SK-N-SH (cell line): ENCODE measurements at regions not wholly inside any gene's neighbourhood (a gene's known extent, or its start where the extent isn't known, plus 50 kb on each side); places are given as distances from the start of the nearest gene placed in this dataset.

Experiments used
- CTCF ChIA-PET: fragments of 300-600, 350-600 bp; formaldehyde crosslinking; extraction: SDS; loops from one replicate; lab custom pipeline; 2021; lab: Yijun Ruan, JAX
- POLR2A ChIA-PET: fragments of 350-600 bp; sonication (Branson Sonifier 250); formaldehyde crosslinking; extraction: SDS; loops from one replicate; lab custom pipeline; 2020; ENCODE audit warnings: antibody characterized with exemption, inconsistent platforms; lab: Yijun Ruan, JAX
- DNase-seq: peaks from one replicate; pipeline ENCODE4 v3.0.0; 2012
- H2AFZ ChIP-seq: fragments of 200-600 bp; sonication (generic); 2 replicates; pipeline ENCODE4 v1.8.1; 2016; ENCODE audit warnings: antibody characterized with exemption, mild to moderate bottlenecking, low read depth
- H3F3A ChIP-seq: fragments of 200-600 bp; sonication (generic); replicated peaks from 2 replicates; pipeline ENCODE3; 2016; ENCODE audit warnings: antibody characterized with exemption, mild to moderate bottlenecking; ENCODE audit not compliant: insufficient read depth
- H3K27ac ChIP-seq, 2 experiments: fragments of 200-500 bp in 1 of 2; fragments of 200-600 bp in 1 of 2; sonication (Bioruptor generic) in 1 of 2; sonication (generic), shearing (Covaris generic) in 1 of 2; 2 replicates each; pipeline versions ENCODE4 v1.5.1 to v1.6.1; 2014 to 2016; ENCODE audit warnings: low read depth in 2 of 2, inconsistent platforms in 1 of 2, low read length in 1 of 2, mild to moderate bottlenecking in 1 of 2, mixed read lengths in 1 of 2
- H3K27me3 ChIP-seq: fragments of 200-600 bp; sonication (generic), shearing (Covaris generic); 2 replicates; pipeline ENCODE4 v1.6.1; 2016; ENCODE audit warnings: mixed run types; ENCODE audit not compliant: insufficient read depth
- H3K36me3 ChIP-seq, 2 experiments: fragments of 200-500 bp in 1 of 2; fragments of 200-600 bp in 1 of 2; sonication (Bioruptor generic) in 1 of 2; sonication (generic) in 1 of 2; replicated peaks in 1 of 2; 2 replicates each; pipeline versions ENCODE3 to v1.5.1; 2014 to 2016; ENCODE audit warnings: low read length in 1 of 2, mild to moderate bottlenecking in 1 of 2; ENCODE audit not compliant: insufficient read depth in 2 of 2, control insufficient read depth in 1 of 2
- H3K4me1 ChIP-seq, 2 experiments: fragments of 200-500 bp in 1 of 2; fragments of 200-600 bp in 1 of 2; sonication (Bioruptor generic) in 1 of 2; sonication (generic), shearing (Covaris generic) in 1 of 2; 2 replicates each; pipeline versions ENCODE4 v1.5.1 to v1.6.1; 2014 to 2016; ENCODE audit warnings: low read depth in 1 of 2, low read length in 1 of 2, mixed run types in 1 of 2; ENCODE audit not compliant: insufficient read depth in 2 of 2, control insufficient read depth in 1 of 2
- H3K4me2 ChIP-seq: fragments of 200-600 bp; sonication (generic), shearing (Covaris generic); 2 replicates; pipeline ENCODE4 v1.6.1; 2017; ENCODE audit warnings: mixed run types
- H3K4me3 ChIP-seq, 2 experiments: fragments of 200-500 bp in 1 of 2; fragments of 200-600 bp in 1 of 2; sonication (Bioruptor generic) in 1 of 2; sonication (generic), shearing (Covaris generic) in 1 of 2; 2 replicates each; pipeline versions ENCODE4 v1.5.1 to v1.8.1; 2014 to 2016; ENCODE audit warnings: low read depth in 2 of 2, inconsistent platforms in 1 of 2, low read length in 1 of 2, mild to moderate bottlenecking in 1 of 2, mixed read lengths in 1 of 2, moderate library complexity in 1 of 2
- H3K79me2 ChIP-seq: fragments of 200-600 bp; sonication (generic); 2 replicates; pipeline ENCODE4 v1.8.1; 2017; ENCODE audit warnings: mild to moderate bottlenecking; ENCODE audit not compliant: insufficient read depth
- H3K9ac ChIP-seq: fragments of 200-600 bp; sonication (generic); 2 replicates; pipeline ENCODE4 v1.6.1; 2017; ENCODE audit warnings: mixed run types
- H3K9me2 ChIP-seq: fragments of 200-600 bp; sonication (generic); 2 replicates; pipeline ENCODE4 v1.6.1; 2017; ENCODE audit warnings: mixed run types
- H3K9me3 ChIP-seq: fragments of 200-600 bp; sonication (generic); 2 replicates; pipeline ENCODE4 v1.6.1; 2017; ENCODE audit warnings: mixed run types, mild to moderate bottlenecking, moderate library complexity
- H4K20me1 ChIP-seq: fragments of 200-600 bp; sonication (generic); 2 replicates; pipeline ENCODE4 v1.6.1; 2017; ENCODE audit warnings: mild to moderate bottlenecking, mixed run types; ENCODE audit not compliant: insufficient read depth
- FOXJ3 ChIP-seq: sonication (generic); formaldehyde crosslinking; IDR thresholded peaks from 2 replicates; pipeline ENCODE4 v1.5.1; 2020; ENCODE audit warnings: mild to moderate bottlenecking, missing genetic modification reagents
- GABPA ChIP-seq: IDR thresholded peaks from 2 replicates; pipeline ENCODE4 v1.4.0; 2012; ENCODE audit warnings: low read depth, mild to moderate bottlenecking
- IRF3 ChIP-seq: fragments of 150-350 bp; IDR thresholded peaks from 2 replicates; pipeline ENCODE4 v1.6.1; 2016; ENCODE audit warnings: mild to moderate bottlenecking, low read depth, low read length
- MEF2A ChIP-seq: IDR thresholded peaks from 2 replicates; pipeline ENCODE4 v1.4.0; 2012; ENCODE audit warnings: low read depth, borderline replicate concordance
- MXI1 ChIP-seq: IDR thresholded peaks from 2 replicates; pipeline ENCODE4 v1.6.1; 2012; ENCODE audit warnings: mild to moderate bottlenecking, low read depth, low read length, improper control_type of control experiment
- NFIC ChIP-seq: IDR thresholded peaks from 2 replicates; pipeline ENCODE4 v1.4.0; 2012; ENCODE audit warnings: borderline replicate concordance
- RCOR1 ChIP-seq: fragments of 150-350 bp; IDR thresholded peaks from 2 replicates; pipeline ENCODE4 v1.6.1; 2017; ENCODE audit warnings: antibody characterized with exemption, low read length
- REST ChIP-seq: IDR thresholded peaks from 2 replicates; pipeline ENCODE4 v1.6.1; 2012; ENCODE audit warnings: mild to moderate bottlenecking, low read depth, low read length, moderate library complexity
- SIN3A ChIP-seq: IDR thresholded peaks from 2 replicates; pipeline ENCODE4 v1.6.1; 2012; ENCODE audit warnings: low read depth, mild to moderate bottlenecking, low read length, moderate library complexity, borderline replicate concordance
- TAF1 ChIP-seq: IDR thresholded peaks from 2 replicates; pipeline ENCODE4 v1.6.1; 2012; ENCODE audit warnings: low read depth, mild to moderate bottlenecking, low read length, moderate library complexity, borderline replicate concordance
- TEAD4 ChIP-seq: IDR thresholded peaks from 2 replicates; pipeline ENCODE4 v1.4.0; 2012; ENCODE audit warnings: mild to moderate bottlenecking, borderline replicate concordance; ENCODE audit not compliant: insufficient read depth
- USF1 ChIP-seq: IDR thresholded peaks from 2 replicates; pipeline ENCODE4 v1.4.0; 2012; ENCODE audit warnings: low read depth, borderline replicate concordance
- ZBTB33 ChIP-seq: IDR thresholded peaks from 2 replicates; pipeline ENCODE4 v1.4.0; 2012; ENCODE audit warnings: low read depth, borderline replicate concordance
- WGBS: methylation state at CpG from one replicate; pipeline ENCODE4 v1.1.6; 2017; ENCODE audit warnings: low lambda C conversion rate; 5-methylcytosine and 5-hydroxymethylcytosine counted together

- no peak for TF ChIP-seq REST
Observed at GRCh38 chr1:195576641-195577040, 1031.6 kb downstream of the KCNT2 start (continued).

GRCh38 chr1:195574511-195574910 is 1033.7 kb downstream of the KCNT2 start:
- no peaks in the 10 kb centered on the region for H3K36me3 ChIP-seq
- no peaks in the 10 kb centered on the region for H3F3A ChIP-seq
- no peaks in the 10 kb centered on the region for H3K79me2 ChIP-seq
- no peak overlapping the region for H3K27ac ChIP-seq
- POLR2A ChIA-PET, result no interaction called here
- no peak overlapping the region for H2AFZ ChIP-seq
- no peaks in the 10 kb centered on the region for H3K9me3 ChIP-seq
- TF ChIP-seq NFIC, result no peak
- TF ChIP-seq USF1, result no peak
- TF ChIP-seq, all 33 proteins: peak for 0
- H3K4me3 ChIP-seq, result no peak overlapping the region
- H3K27me3 ChIP-seq, result no peaks in the 10 kb centered on the region
- no peaks in the 10 kb centered on the region for H4K20me1 ChIP-seq
- H3K4me1 ChIP-seq, result no peaks in the 10 kb centered on the region
- no peak overlapping the region for H3K4me2 ChIP-seq
- CTCF ChIA-PET, result no interaction called here
- DNase-seq, result no peak
- H3K9me2 ChIP-seq, result no peaks in the 10 kb centered on the region
- H3K9ac ChIP-seq, result no peak overlapping the region

- POLR2A ChIA-PET, result no interaction called here
Observed at GRCh38 chr1:195569934-195570333, 1038.3 kb downstream of the KCNT2 start.

GRCh38 chr1:195568389-195568788 is 1039.9 kb downstream of the KCNT2 start:
- H3K9me2 ChIP-seq, result no peaks in the 10 kb centered on the region
- H4K20me1 ChIP-seq, result no peaks in the 10 kb centered on the region
- no peaks in the 10 kb centered on the region for H3K4me1 ChIP-seq
- H3F3A ChIP-seq, result no peaks in the 10 kb centered on the region
- ChIA-PET CTCF (interaction anchor here (1.3 kb wide), 1 partner anchor 18 kb away, joined by 3 read pairs; no protein-coding TSS in a partner anchor), POLR2A (no interaction called here)
- H3K36me3 ChIP-seq, result no peaks in the 10 kb centered on the region
- H3K27ac ChIP-seq, result no peak overlapping the region
- no peak overlapping the region for H2AFZ ChIP-seq
- H3K4me3 ChIP-seq, result no peak overlapping the region
- H3K27me3 ChIP-seq, result no peaks in the 10 kb centered on the region
- H3K4me2 ChIP-seq, result no peak overlapping the region
- H3K9ac ChIP-seq, result no peak overlapping the region
- no peak for DNase-seq
- no peaks in the 10 kb centered on the region for H3K9me3 ChIP-seq
- H3K79me2 ChIP-seq, result no peaks in the 10 kb centered on the region
- TF ChIP-seq RCOR1, result no peak
- no peak for TF ChIP-seq MEF2A
- TF ChIP-seq FOXJ3 (CRISPR knock-in tag), result no peak
- TF ChIP-seq SIN3A, result no peak
- TF ChIP-seq ZBTB33, result no peak
- TF ChIP-seq IRF3, result no peak
- no peak for TF ChIP-seq TEAD4
- TF ChIP-seq MXI1, result no peak
- TF ChIP-seq GABPA, result no peak

More at GRCh38 chr1:195569934-195570333, 1038.3 kb downstream of the KCNT2 start:
- H3K27ac ChIP-seq, result no peak overlapping the region
- H2AFZ ChIP-seq, result peak overlapping the region; percentile 30; the same call in 1 of the 2 replicates
- H3K79me2 ChIP-seq, result no peaks in the 10 kb centered on the region
- DNase-seq, result no peak
- H3F3A ChIP-seq, result no peaks in the 10 kb centered on the region
- no peak overlapping the region for H3K4me2 ChIP-seq
- no peaks in the 10 kb centered on the region for H4K20me1 ChIP-seq
- 57% methylated on average over 3 of the region's 3 CpGs for WGBS
- H3K9me2 ChIP-seq, result no peaks in the 10 kb centered on the region
- H3K36me3 ChIP-seq, result no peaks in the 10 kb centered on the region
- TF ChIP-seq TAF1, result no peak
- no peak overlapping the region for H3K9ac ChIP-seq
- no peaks in the 10 kb centered on the region for H3K4me1 ChIP-seq
- H3K27me3 ChIP-seq, result no peaks in the 10 kb centered on the region
- no peaks in the 10 kb centered on the region for H3K9me3 ChIP-seq
- H3K4me3 ChIP-seq, result no peak overlapping the region
- CTCF ChIA-PET, result no interaction called here
